Stimulated activated CD4-positive, alpha-beta T cell treated with anti-CD3 and anti-CD28 coated beads, Interleukin-12 subunit alpha, Interleukin-12 subunit beta, amount 100 ng/mL, for 4 hours (primary cell): ENCODE measurements at regions not wholly inside any gene's neighbourhood (a gene's known extent, or its start where the extent isn't known, plus 50 kb on each side); places are given as distances from the start of the nearest gene placed in this dataset.

Experiments used
- DNase-seq: peaks from one replicate; pipeline ENCODE4 v3.0.0-alpha.2; 2020

DNA sequence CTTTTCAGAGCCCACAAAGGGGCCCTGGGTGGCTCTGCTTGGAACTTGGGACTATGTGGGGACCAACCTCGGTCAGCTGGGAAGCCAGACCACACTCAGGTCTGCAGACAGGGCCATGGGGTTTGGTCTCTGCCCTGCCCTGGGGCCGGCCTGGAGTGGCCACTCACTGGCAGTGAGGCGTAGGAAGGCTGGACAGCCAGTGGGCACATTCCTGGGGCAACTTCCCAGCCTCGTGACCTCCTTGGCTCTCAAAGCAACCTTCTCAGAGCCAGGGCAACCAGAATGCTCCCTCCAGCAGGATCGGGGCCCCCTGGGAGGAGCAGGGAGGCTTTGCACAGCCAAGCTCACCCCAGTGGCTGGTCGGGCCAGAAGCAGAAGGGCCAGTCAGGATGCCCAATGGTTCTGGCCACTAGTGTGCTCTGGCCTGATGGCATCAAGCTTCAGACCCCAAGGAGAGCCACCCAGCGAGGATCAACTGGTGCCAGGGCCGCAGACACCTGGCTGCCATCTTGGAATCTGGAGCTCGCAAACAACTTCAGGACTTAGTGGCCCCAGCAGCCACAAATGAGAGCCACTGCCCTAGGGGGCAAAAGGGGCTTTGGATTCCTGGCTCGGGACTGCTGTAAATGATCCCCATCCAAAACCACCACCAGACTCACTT, 87.1 kb downstream of the MYEOV start:
- no peak for DNase-seq

GRCh38 chr11:69381681-69382130, 87.8 kb downstream of the MYEOV start:
- DNase-seq = no peak

DNA sequence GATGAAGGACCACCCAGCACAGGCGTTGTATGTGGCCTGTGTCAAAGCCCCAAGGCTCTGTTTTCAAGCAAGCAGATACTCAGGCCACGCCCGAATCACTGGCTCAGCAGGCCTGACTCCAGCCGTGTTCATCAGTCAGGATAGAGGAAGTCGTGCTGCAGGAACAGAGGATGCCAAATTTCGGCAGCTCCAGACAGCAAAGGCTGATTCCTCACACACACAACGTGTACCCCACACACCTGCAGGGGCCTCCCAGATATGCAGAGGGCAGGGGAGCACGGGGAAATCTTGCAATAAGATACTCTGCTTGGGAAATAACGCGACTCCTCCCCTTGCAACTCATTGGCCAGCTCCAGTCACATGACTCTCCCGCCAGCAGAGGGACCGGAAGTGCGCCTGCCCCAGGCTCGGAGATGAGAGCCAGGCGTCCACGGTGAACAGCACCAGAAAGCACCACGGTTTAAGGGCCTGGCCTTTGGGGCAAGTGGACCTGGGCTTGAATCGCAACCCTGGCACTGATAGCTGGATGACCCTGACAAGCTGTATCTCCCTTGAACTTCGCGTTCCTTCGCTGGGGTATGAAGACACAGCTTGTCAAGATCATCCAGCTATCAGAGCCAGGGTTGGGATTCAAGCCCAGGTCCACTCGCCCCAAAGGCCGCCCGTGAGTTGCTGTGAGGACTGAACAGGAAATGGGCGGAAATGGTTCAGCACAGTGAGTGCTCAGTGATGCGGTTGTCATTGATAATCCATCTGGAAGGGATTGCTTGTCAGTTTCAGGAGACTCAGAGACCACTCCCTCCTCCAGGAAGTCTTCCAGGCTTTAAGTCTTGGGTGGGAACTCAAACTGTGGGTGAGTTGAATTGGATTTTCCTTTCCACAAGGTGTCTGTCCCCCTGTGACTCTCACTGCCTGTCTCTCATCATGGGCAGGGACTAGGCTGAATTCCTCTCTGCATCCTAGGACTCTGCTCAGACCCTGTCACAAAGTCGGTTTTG, 88.5 kb downstream of the MYEOV start:
- DNase-seq = no peak

GRCh38 chr11:69383372-69384250, 89.7 kb downstream of the MYEOV start:
- no peak for DNase-seq

DNA sequence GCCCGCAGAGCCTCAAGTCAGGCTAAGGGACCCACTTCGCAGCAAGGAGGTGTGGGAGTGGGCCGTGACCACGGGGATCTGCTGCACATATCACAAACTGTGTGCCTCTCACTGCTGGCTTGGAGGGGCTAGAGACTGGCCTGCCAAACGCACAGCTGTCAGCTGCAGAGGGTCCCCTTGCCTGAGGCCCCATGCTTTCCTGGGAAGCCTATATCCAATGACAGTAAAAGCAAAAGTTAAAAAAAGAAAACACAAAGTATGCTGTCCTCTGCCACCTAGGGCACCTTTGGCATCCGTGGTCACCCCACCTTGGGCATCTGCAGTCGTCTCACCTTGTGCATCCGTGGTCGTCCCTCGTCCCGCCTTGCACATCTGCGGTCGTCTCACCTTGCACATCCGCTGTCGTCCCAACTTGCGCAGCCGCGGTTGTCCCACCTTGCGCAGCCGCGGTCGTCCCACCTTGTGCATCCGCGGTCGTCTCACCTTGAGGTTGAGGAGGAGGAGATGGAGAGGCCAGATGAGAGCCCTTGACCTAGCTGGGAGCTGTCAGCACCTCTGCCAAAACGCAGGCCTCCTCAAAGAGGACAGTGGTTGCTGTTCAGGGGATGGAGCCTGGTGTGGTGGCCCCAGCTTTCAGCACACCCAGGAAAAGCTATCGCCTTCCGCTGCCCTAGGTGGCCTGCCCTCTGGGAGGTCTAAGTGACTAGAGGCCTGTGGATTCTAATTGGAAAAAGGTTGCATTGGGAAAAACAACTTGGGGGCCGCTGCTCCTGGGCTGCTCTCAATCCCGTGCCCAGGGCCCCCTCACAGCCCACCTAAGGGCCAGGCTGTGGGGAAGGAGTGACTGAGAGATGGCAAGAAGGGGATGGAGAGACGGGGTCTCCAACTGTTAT, 90.5 kb downstream of the MYEOV start:
- no peak for DNase-seq

DNA sequence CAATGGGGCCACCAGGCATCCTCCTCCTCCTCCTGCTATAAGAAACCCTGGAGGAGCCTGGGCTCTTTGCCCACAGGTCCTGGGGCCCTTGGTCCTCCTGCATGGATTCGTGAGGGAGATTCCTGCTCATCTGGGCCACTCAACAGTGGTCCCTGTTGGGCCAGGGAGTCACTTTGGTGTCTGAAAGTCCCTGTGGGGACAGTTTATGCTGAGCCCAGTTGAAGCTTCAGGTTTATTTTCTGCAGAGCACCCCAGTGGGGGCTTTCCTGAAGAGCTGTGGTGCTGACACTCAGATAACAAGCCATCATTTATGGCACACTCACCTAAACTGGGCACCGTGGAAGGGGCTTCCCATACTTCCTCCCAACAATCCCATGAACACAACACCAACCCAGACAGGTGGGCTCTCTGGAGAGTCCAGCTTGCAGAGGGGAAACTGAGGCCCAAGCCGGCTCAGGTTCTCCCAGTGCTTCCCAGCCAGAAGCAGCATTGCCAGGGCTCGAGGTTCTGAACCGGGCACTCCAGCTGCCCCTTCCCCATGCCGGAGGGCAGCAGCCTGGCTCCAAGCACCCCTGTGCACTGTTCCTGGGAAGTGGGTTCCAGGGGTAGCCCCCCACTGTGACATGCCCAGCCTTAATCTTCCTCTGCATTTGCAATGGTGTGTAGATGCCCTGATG, 91.3 kb downstream of the MYEOV start:
- DNase-seq = no peak

DNA sequence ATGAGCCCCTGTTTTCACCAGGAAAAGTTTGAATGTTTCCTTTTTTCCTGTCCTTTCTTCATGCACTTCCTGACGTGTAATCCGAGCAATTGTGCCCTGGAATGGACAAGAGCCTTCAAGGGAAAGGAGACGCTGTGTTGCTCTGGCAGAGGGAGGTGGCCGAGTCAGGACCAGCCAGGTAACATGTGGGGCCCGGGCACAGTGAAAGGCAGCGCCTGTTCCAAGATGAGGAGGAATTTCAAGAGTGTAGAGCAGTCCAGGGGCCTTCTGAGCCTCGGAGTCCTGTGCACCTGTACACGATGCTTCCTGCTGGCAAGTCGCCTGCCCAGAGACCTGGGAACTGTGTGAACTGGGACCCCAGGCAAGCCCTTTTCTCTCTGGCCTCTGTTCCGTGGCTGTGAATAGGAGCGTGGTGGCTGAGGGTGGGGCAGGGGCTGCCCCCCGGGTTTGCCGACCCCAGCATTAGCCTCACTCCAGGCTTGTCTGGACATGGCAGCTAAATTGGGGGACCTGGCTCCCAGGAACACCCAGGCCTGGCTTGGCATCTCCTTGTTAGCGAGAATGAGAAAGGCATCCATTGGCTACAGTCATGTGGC, 92.0 kb downstream of the MYEOV start:
- no peak for DNase-seq

- no peak for DNase-seq
These were observed 92.8 kb downstream of the MYEOV start for GRCh38 chr11:69386594-69387408.

DNA sequence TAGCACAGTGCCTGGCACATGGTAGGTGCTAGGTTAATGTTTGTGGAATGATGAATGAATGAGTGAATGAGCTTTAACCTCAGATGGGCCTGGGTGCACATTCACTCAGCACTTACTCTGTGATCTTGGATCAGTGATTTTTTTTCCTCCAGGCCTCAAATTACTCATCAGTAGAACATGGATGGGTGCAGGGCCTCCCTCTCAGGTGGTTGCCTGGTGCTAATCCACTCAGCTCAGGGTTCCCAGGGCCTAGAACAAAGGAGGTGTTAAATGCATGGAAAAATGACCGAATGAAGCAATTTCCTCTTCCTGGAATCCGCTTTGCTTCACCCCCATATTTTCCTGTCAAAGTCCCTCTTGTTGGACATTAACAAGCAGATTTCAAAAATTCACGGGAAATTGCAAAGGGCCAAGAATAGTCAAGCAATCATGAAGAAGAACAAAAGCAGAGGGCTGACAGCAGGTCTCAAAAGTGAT, 93.5 kb downstream of the MYEOV start:
- DNase-seq = no peak

DNA sequence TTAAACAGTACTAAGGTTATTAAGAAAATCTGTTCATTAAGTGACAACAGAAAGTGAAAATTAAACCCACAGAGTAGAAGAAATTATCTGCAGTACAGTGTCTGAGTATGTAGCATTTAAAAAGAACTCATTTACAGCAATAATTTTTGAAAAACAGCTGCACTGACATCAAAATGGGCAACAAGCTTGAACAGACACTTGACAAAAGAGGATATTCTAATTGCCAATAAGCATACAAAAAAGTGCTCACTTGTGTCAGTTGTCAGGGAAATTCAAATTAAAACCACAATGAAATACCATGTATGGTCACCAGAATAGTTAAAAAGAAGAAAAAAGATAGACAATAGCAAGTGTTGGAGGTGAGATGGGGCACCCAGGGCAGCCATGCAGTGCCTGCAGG, 93.3 kb upstream of the LINC01488 start:
- no peak for DNase-seq

GRCh38 chr11:69388661-69389060, 92.8 kb upstream of the LINC01488 start:
- no peak for DNase-seq

GRCh38 chr11:69390561-69390960, 90.9 kb upstream of the LINC01488 start:
- no peak for DNase-seq

DNA sequence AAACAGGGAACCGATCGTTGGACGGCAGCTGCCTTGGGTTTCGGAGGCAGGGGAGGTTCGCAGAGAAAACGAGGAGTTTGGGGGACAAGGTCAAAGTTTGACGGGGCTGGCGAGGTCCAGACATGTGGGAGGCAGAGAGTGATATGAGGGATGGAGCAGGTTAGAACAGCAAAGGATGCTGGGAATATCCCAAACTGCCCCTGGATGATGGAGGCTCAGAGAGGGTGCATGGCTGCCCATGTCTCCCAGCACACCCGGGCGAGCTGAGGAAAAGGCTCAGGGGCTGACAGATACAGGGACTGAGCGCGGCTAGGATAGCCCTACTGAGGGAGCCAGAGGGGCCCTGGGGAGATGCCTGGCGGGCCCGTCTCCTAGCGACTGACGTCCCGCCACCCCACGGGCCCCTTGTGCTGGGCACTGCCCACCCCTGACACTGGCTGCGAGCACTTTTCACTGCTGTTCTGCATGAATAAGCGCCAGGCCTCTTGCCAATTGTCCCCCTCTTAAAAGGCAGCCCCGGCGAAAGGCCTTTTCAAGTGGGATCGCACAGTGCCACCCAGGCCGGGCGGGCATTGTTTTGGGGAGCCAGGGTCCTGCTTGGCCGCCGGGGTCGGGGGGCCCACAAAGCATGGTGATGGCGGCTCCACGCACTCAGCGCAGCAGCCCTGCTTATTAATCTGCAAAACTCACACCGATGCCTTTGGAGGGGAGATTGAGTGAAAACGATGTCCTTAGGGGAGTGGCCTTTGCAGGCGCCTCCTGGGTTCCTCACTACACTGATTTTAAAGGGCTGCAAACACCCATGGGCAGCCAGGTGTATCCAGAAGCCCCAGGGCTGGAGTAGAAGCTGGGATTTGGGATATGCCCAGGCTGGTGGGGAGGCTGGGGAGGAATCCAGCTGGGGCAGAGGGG, 90.0 kb upstream of the LINC01488 start:
- no peak for DNase-seq

- no peak for DNase-seq
These were observed 89.3 kb upstream of the LINC01488 start for GRCh38 chr11:69392104-69392653.

DNA sequence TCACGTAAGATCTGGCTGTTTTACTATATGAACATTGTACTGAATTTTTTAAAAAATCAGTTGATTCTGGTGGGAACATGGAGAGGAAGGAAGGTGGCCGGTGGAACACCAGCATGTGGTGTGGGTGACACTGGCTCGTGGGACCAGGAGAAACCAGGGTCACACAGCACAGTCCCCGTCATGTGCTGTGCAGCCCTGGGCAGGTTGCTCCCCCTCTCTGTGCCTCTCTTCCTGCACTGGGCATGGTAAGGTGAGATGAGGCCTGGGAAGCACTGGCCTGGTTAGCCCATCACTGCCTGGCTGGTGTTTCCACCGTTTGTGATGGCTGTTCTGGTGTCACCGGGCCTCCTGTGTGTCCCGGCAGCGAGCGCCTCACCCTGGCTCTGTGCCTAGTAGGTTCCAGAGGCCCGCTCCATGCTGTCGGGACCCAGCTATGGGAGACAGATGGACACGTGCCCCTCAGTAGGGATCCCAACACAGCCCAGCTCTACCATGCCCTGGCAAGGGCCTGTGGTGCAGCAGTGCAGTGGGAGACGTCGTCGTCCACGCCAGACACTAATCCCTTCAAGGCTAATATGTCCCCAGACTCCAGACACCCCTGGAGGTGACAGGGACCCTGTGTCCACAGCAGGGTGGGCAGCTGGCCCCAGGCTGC, 88.2 kb upstream of the LINC01488 start:
- no peak for DNase-seq

GRCh38 chr11:69393865-69394233, 87.6 kb upstream of the LINC01488 start:
- no peak for DNase-seq

GRCh38 chr11:69394234-69394868, 87.1 kb upstream of the LINC01488 start:
- no peak for DNase-seq

DNA sequence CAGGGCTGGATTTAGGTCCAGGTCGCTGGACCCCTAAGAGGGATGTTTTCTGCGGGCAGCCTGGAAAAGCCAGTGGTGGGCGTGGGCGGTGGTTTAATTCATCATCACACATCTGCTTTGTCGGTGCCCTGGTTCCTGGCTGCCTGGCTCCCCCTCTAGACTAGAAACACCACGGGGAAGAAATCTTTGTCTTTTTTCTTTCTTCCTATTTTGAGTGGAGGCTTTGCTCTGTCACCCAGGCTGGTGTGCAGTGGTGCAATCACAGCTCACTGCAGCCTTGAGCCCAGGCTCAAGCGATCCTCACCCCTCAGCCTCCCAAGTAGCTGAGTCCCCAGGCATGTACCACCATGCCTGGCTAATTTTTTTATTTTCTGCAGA, 86.6 kb upstream of the LINC01488 start:
- no peak for DNase-seq
